Panc1 (cell line): ENCODE measurements at regions not wholly inside any gene's neighbourhood (a gene's known extent, or its start where the extent isn't known, plus 50 kb on each side); places are given as distances from the start of the nearest gene placed in this dataset.

Experiments
- CTCF ChIP-seq: fragments of 450-650 bp; IDR thresholded peaks from 2 replicates; pipeline ENCODE4 v1.5.1; 2017; ENCODE audit warnings: mild to moderate bottlenecking
- POLR2AphosphoS5 ChIP-seq: IDR thresholded peaks from 2 replicates; pipeline ENCODE4 v1.6.1; 2012; ENCODE audit warnings: mild to moderate bottlenecking, low read depth, low read length, moderate library complexity

- TF ChIP-seq CTCF (no peak), POLR2AphosphoS5 (no peak)
Measured at GRCh38 chr10:121266370-121266769, 331.9 kb downstream of the FGFR2 start.
